ENCODE measurements at regions not wholly inside any gene's neighbourhood (a gene's known extent, or its start where the extent isn't known, plus 50 kb on each side); places are given as distances from the start of the nearest gene placed in this dataset.
"Not testable (repeated sequence)": the region's sequence is repeated elsewhere in the genome, so short reads cannot be mapped to it uniquely, and the experiment has no call there.

DNA sequence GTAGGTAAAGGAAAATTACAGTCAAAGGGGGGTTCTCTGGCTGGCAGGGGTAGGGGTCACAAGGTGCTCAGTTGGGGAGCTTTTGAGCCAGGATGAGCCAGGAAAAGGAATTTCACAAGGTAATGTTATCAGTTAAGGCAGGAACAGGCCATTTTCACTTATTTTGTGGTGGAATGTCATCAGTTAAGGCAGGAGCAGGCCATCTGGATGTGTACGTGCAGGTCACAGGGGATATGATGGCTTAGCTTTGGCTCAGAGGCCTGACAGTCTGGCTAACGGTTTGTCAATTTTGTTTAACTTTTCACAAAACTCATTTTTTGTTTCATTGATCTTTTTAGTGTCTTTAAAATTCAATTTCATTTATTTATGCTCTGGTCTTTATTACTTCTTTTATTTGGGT is 1623.8 kb upstream of the DDX18 start:
- TF ChIP-seq, protein P1, sequence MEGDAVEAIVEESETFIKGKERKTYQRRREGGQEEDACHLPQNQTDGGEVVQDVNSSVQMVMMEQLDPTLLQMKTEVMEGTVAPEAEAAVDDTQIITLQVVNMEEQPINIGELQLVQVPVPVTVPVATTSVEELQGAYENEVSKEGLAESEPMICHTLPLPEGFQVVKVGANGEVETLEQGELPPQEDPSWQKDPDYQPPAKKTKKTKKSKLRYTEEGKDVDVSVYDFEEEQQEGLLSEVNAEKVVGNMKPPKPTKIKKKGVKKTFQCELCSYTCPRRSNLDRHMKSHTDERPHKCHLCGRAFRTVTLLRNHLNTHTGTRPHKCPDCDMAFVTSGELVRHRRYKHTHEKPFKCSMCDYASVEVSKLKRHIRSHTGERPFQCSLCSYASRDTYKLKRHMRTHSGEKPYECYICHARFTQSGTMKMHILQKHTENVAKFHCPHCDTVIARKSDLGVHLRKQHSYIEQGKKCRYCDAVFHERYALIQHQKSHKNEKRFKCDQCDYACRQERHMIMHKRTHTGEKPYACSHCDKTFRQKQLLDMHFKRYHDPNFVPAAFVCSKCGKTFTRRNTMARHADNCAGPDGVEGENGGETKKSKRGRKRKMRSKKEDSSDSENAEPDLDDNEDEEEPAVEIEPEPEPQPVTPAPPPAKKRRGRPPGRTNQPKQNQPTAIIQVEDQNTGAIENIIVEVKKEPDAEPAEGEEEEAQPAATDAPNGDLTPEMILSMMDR (IDR thresholded peaks at IDR 0.05) = not testable (repeated sequence)
- TF ChIP-seq POLR2A, EP300 (IDR thresholded peaks at IDR 0.05): not testable (repeated sequence)

All from tibial nerve (tissue), 4 donors.